ENCODE measurements at regions not wholly inside any gene's neighbourhood (a gene's known extent, or its start where the extent isn't known, plus 50 kb on each side); places are given as distances from the start of the nearest gene placed in this dataset.

DNA sequence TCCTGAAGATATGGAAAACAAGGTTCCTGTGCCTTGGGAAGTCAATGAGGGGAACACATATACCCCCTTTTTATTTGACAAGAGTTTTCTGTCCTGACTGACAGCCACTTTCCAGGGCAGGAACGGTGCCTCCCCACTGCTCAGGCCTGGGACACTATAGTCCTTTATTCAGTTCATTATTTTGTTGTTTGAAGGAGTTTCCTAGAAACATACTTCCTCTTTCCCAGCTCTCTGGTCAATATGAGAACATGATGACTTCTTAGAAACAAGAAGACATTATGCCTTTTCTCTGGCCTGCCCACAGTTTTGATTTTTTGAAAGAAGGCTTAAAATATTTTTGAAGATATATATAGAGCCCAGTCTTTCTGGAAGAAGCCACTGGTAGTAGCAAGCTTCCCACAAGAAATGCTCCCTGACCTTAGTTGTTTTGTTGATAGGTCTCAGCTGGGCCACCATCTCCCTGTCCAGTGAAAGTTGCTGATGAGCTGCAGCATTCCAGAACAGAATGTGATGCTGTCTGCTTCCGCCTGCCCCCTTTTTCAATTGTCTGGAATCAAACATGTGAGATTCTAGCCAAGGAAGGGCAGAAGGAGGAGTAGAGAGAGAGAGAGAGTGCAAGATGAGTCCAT lies 122.7 kb upstream of the ADRA1D start (continued):
- TF ChIP-seq, protein P1, sequence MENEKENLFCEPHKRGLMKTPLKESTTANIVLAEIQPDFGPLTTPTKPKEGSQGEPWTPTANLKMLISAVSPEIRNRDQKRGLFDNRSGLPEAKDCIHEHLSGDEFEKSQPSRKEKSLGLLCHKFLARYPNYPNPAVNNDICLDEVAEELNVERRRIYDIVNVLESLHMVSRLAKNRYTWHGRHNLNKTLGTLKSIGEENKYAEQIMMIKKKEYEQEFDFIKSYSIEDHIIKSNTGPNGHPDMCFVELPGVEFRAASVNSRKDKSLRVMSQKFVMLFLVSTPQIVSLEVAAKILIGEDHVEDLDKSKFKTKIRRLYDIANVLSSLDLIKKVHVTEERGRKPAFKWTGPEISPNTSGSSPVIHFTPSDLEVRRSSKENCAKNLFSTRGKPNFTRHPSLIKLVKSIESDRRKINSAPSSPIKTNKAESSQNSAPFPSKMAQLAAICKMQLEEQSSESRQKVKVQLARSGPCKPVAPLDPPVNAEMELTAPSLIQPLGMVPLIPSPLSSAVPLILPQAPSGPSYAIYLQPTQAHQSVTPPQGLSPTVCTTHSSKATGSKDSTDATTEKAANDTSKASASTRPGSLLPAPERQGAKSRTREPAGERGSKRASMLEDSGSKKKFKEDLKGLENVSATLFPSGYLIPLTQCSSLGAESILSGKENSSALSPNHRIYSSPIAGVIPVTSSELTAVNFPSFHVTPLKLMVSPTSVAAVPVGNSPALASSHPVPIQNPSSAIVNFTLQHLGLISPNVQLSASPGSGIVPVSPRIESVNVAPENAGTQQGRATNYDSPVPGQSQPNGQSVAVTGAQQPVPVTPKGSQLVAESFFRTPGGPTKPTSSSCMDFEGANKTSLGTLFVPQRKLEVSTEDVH (IDR thresholded peaks at IDR 0.05; ENCODE audit: low read depth, partially characterized antibody) = no peak
- TF ChIP-seq KDM1A (IDR thresholded peaks at IDR 0.05; ENCODE audit: borderline replicate concordance) (no peak), PAX8 (IDR thresholded peaks at IDR 0.05) (no peak), TAF1 (IDR thresholded peaks at IDR 0.05; ENCODE audit: borderline replicate concordance, low read depth, low read length) (no peak)

GRCh38 chr20:4370851-4371250 lies 121.8 kb upstream of the ADRA1D start:
- no peak overlapping the region for H3K4me3 ChIP-seq
- no peaks in the 10 kb centered on the region for H4K20me1 ChIP-seq (ENCODE audit: control insufficient read depth, insufficient read depth)
- ChIA-PET POLR2A (no interaction called here), SMC1A (ENCODE audit: uncharacterized antibody, unreplicated experiment) (no interaction called here), CTCF (no interaction called here), RAD21 (ENCODE audit: unreplicated experiment) (no interaction called here)
- FAIRE-seq (no peak), ATAC-seq (no peak), DNase-seq (ENCODE audit: low read depth, low spot score) (no peak)
- H3K9me3 ChIP-seq (replicated peaks; ENCODE audit: control insufficient read depth, insufficient read depth, low read length) = no peaks in the 10 kb centered on the region; the same call in 2 of the 3 replicates
- BruUV-seq (replicated peaks) = no TSS peak
- H3K36me3 ChIP-seq (ENCODE audit: control insufficient read depth in 2 of 2, insufficient read depth in 2 of 2, low read length in 1 of 2) = no peaks in the 10 kb centered on the region
- no peaks in the 10 kb centered on the region for H3K27me3 ChIP-seq (replicated peaks in 1 of 2; ENCODE audit: control insufficient read depth in 2 of 2, insufficient read depth in 2 of 2, low read length in 1 of 2)
- no peaks in the 10 kb centered on the region for H3K79me2 ChIP-seq (ENCODE audit: control insufficient read depth, insufficient read depth, low read length)
- no peak overlapping the region for H3K4me2 ChIP-seq (ENCODE audit: control insufficient read depth, insufficient read depth)
- H3K27ac ChIP-seq (ENCODE audit: control insufficient read depth, insufficient read depth) = no peak overlapping the region
- H3K4me1 ChIP-seq (ENCODE audit: control insufficient read depth, insufficient read depth, low read length) = peaks cover 4% of the 10 kb centered on the region; the same call in 1 of the 2 replicates
- 90% methylated on average over 2 of the region's 2 CpGs for WGBS (ENCODE audit: insufficient coverage, insufficient replicate concordance, low lambda C conversion rate, missing lambda C conversion rate)
- H3K9ac ChIP-seq (ENCODE audit: control insufficient read depth, insufficient read depth, low read length) = no peak overlapping the region
- intact Hi-C loops (cut with micrococcal nuclease; ENCODE audit: unreplicated experiment) (no loop called here), in situ Hi-C loops (cut with MboI) (no loop called here)
- H2AFZ ChIP-seq (ENCODE audit: control insufficient read depth, low read depth, low read length) = no peak overlapping the region
- TF ChIP-seq RELB (IDR thresholded peaks at IDR 0.05; ENCODE audit: low read depth) (no peak), GABPA (IDR thresholded peaks at IDR 0.05; ENCODE audit: low read depth) (no peak), NKRF (conservative IDR thresholded peaks at IDR 0.05) (no peak), RAD21 (IDR thresholded peaks at IDR 0.05; ENCODE audit: insufficient read depth, low read depth, low read length) (no peak), HCFC1 (IDR thresholded peaks at IDR 0.05; ENCODE audit: low read length) (no peak)
- TF ChIP-seq, protein P2, sequence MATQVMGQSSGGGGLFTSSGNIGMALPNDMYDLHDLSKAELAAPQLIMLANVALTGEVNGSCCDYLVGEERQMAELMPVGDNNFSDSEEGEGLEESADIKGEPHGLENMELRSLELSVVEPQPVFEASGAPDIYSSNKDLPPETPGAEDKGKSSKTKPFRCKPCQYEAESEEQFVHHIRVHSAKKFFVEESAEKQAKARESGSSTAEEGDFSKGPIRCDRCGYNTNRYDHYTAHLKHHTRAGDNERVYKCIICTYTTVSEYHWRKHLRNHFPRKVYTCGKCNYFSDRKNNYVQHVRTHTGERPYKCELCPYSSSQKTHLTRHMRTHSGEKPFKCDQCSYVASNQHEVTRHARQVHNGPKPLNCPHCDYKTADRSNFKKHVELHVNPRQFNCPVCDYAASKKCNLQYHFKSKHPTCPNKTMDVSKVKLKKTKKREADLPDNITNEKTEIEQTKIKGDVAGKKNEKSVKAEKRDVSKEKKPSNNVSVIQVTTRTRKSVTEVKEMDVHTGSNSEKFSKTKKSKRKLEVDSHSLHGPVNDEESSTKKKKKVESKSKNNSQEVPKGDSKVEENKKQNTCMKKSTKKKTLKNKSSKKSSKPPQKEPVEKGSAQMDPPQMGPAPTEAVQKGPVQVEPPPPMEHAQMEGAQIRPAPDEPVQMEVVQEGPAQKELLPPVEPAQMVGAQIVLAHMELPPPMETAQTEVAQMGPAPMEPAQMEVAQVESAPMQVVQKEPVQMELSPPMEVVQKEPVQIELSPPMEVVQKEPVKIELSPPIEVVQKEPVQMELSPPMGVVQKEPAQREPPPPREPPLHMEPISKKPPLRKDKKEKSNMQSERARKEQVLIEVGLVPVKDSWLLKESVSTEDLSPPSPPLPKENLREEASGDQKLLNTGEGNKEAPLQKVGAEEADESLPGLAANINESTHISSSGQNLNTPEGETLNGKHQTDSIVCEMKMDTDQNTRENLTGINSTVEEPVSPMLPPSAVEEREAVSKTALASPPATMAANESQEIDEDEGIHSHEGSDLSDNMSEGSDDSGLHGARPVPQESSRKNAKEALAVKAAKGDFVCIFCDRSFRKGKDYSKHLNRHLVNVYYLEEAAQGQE (IDR thresholded peaks at IDR 0.05; ENCODE audit: low read depth, low read length) = no peak
- TF ChIP-seq, protein P3, sequence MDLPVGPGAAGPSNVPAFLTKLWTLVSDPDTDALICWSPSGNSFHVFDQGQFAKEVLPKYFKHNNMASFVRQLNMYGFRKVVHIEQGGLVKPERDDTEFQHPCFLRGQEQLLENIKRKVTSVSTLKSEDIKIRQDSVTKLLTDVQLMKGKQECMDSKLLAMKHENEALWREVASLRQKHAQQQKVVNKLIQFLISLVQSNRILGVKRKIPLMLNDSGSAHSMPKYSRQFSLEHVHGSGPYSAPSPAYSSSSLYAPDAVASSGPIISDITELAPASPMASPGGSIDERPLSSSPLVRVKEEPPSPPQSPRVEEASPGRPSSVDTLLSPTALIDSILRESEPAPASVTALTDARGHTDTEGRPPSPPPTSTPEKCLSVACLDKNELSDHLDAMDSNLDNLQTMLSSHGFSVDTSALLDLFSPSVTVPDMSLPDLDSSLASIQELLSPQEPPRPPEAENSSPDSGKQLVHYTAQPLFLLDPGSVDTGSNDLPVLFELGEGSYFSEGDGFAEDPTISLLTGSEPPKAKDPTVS (IDR thresholded peaks at IDR 0.05; ENCODE audit: low read depth, low read length) = no peak

Data from GM12878 (cell line).